Neural cell (in vitro differentiated cells): ENCODE measurements at regions not wholly inside any gene's neighbourhood (a gene's known extent, or its start where the extent isn't known, plus 50 kb on each side); places are given as distances from the start of the nearest gene placed in this dataset.

Source experiments
- EP300 ChIP-seq: fragments of 450-650 bp; conservative IDR thresholded peaks from 2 replicates; pipeline ENCODE4 v1.6.1; 2014; ENCODE audit warnings: antibody characterized with exemption, mild to moderate bottlenecking, moderate library complexity; ENCODE audit not compliant: poor library complexity, severe bottlenecking
- MXI1 ChIP-seq: fragments of 450-650 bp; conservative IDR thresholded peaks from 2 replicates; pipeline ENCODE4 v1.6.1; 2014; ENCODE audit warnings: antibody characterized with exemption, mild to moderate bottlenecking; ENCODE audit not compliant: poor library complexity, severe bottlenecking
- POLR2AphosphoS5 ChIP-seq: IDR thresholded peaks from 2 replicates; pipeline ENCODE4 v1.6.1; 2012
- RAD21 ChIP-seq: fragments of 450-650 bp; conservative IDR thresholded peaks from 2 replicates; pipeline ENCODE4 v1.6.1; 2014; ENCODE audit warnings: antibody characterized with exemption, mild to moderate bottlenecking, moderate library complexity
- TF ChIP-seq, protein P1 (sequence below): fragments of 450-650 bp; IDR thresholded peaks from 2 replicates; pipeline ENCODE4 v1.5.1; 2014; ENCODE audit warnings: antibody characterized with exemption, mild to moderate bottlenecking, moderate library complexity; ENCODE audit not compliant: poor library complexity, severe bottlenecking

DNA sequence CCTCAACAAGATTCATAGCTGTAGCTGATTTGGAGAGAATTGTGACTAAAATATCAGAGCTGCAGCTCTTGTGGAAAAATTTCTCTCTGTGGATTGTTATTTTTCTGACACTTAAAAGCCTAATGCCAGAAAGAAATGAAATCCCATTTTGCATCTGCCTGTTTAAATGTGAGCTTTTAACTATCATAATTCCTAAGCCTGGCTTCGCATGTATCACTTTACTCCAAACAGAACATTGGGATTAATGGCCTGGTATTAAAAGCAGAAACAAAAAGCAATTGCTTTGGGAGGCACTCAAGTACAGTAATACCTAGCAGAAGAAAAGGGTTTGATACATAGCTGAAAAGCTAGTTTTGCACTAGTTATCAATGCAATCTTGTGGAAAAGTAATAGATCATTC lies 164.2 kb upstream of the FSHR start:
- TF ChIP-seq EP300 (no peak), POLR2AphosphoS5 (no peak), MXI1 (no peak), RAD21 (no peak)
- TF ChIP-seq, protein P1, sequence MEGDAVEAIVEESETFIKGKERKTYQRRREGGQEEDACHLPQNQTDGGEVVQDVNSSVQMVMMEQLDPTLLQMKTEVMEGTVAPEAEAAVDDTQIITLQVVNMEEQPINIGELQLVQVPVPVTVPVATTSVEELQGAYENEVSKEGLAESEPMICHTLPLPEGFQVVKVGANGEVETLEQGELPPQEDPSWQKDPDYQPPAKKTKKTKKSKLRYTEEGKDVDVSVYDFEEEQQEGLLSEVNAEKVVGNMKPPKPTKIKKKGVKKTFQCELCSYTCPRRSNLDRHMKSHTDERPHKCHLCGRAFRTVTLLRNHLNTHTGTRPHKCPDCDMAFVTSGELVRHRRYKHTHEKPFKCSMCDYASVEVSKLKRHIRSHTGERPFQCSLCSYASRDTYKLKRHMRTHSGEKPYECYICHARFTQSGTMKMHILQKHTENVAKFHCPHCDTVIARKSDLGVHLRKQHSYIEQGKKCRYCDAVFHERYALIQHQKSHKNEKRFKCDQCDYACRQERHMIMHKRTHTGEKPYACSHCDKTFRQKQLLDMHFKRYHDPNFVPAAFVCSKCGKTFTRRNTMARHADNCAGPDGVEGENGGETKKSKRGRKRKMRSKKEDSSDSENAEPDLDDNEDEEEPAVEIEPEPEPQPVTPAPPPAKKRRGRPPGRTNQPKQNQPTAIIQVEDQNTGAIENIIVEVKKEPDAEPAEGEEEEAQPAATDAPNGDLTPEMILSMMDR = no peak
